AG10803 (cell line): ENCODE measurements at regions not wholly inside any gene's neighbourhood (a gene's known extent, or its start where the extent isn't known, plus 50 kb on each side); places are given as distances from the start of the nearest gene placed in this dataset.

Source experiments
- DNase-seq: peaks from one replicate; pipeline ENCODE4 v3.0.0; 2010; ENCODE audit warnings: low read depth
- H3K4me3 ChIP-seq: 2 replicates; pipeline ENCODE4 v1.5.1; 2011; ENCODE audit warnings: mild to moderate bottlenecking, low read length, control low read depth
- CTCF ChIP-seq: conservative IDR thresholded peaks from 2 replicates; pipeline ENCODE4 v1.5.1; 2011; ENCODE audit warnings: mild to moderate bottlenecking, low read length, control low read depth, inconsistent platforms

GRCh38 chr2:215528555-215528954, 92.7 kb upstream of the FN1 start:
- TF ChIP-seq CTCF = no peak
- peak; percentile 99 for DNase-seq
- H3K4me3 ChIP-seq = no peak overlapping the region

- TF ChIP-seq CTCF = no peak
- H3K4me3 ChIP-seq = no peak overlapping the region
- DNase-seq = peak; percentile 91
Observed at GRCh38 chr2:215527736-215528135, 91.9 kb upstream of the FN1 start.

- TF ChIP-seq CTCF = no peak
- no peak overlapping the region for H3K4me3 ChIP-seq
- DNase-seq = no peak
Observed at GRCh38 chr2:215526341-215526740, 90.5 kb upstream of the FN1 start.

- no peak overlapping the region for H3K4me3 ChIP-seq
- TF ChIP-seq CTCF = no peak
- DNase-seq = peak; percentile 17
Observed at GRCh38 chr2:215522237-215522636, 86.4 kb upstream of the FN1 start.

- DNase-seq = peak; percentile 79
- H3K4me3 ChIP-seq = no peak overlapping the region
- TF ChIP-seq CTCF = no peak
Observed at GRCh38 chr2:215521031-215521430, 85.2 kb upstream of the FN1 start.

GRCh38 chr2:215517391-215517790, 81.5 kb upstream of the FN1 start:
- DNase-seq = peak; percentile 27
- TF ChIP-seq CTCF = no peak
- H3K4me3 ChIP-seq = no peak overlapping the region

- no peak for TF ChIP-seq CTCF
- H3K4me3 ChIP-seq = no peak overlapping the region
- DNase-seq = no peak
Observed at GRCh38 chr2:215514516-215514915, 78.6 kb upstream of the FN1 start.
